ENCODE measurements at regions not wholly inside any gene's neighbourhood (a gene's known extent, or its start where the extent isn't known, plus 50 kb on each side); places are given as distances from the start of the nearest gene placed in this dataset.

DNA sequence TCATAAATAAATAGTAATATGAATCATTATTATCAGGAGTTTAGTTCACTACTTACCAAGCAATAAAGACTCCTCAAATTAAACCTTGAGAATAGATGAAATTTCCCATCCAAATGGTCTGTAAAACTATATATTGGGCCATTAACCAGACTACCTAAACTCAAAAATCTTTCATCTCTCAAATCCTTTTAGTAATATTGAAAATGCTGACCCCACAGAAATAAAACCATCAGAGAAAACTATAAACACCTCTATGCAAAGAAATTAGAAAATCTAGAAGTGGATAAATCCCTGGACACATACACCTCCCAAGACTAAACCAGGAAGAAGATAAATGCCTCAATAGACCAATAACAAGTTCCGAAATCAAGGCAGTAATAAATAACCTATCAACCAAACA, 723.2 kb downstream of the TLE4 start:
- TF ChIP-seq, protein P1, sequence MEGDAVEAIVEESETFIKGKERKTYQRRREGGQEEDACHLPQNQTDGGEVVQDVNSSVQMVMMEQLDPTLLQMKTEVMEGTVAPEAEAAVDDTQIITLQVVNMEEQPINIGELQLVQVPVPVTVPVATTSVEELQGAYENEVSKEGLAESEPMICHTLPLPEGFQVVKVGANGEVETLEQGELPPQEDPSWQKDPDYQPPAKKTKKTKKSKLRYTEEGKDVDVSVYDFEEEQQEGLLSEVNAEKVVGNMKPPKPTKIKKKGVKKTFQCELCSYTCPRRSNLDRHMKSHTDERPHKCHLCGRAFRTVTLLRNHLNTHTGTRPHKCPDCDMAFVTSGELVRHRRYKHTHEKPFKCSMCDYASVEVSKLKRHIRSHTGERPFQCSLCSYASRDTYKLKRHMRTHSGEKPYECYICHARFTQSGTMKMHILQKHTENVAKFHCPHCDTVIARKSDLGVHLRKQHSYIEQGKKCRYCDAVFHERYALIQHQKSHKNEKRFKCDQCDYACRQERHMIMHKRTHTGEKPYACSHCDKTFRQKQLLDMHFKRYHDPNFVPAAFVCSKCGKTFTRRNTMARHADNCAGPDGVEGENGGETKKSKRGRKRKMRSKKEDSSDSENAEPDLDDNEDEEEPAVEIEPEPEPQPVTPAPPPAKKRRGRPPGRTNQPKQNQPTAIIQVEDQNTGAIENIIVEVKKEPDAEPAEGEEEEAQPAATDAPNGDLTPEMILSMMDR (IDR thresholded peaks at IDR 0.05), result no peak
- TF ChIP-seq TCF7L2 (IDR thresholded peaks at IDR 0.05; ENCODE audit: low read depth, low read length), result no peak

Measured in Panc1 (cell line).